HepG2 (cell line): ENCODE measurements at regions not wholly inside any gene's neighbourhood (a gene's known extent, or its start where the extent isn't known, plus 50 kb on each side); places are given as distances from the start of the nearest gene placed in this dataset.

ENCODE experiments used
- ATAC-seq: fragments of 200-7000 bp; cut with Tn5 transposase; 3 replicates; pipeline ENCODE4 v1.9.1; 2020; ENCODE audit warnings: mild to moderate bottlenecking, moderate library complexity
- BruUV-seq: library from RNA; stranded (reverse); fragments of 400-500 nt; replicated peaks from 2 replicates; lab custom pipeline; 2021; lab: Mats Ljungman, UMichigan
- CTCF ChIA-PET: fragments of 300-600 bp; formaldehyde crosslinking; extraction: SDS; loops from one replicate; lab custom pipeline; 2021; ENCODE audit warnings: low total read pairs, inconsistent platforms, low intra/inter-chr PET ratio; lab: Yijun Ruan, JAX
- POLR2A ChIA-PET: fragments of 350-600 bp; sonication (Branson Sonifier 250); formaldehyde crosslinking; loops from one replicate; lab custom pipeline; 2020; ENCODE audit warnings: antibody characterized with exemption, inconsistent platforms; lab: Yijun Ruan, JAX
- DNase-seq: peaks from one replicate; pipeline ENCODE4 v3.0.0-alpha.2; 2015; ENCODE audit warnings: low spot score
- FAIRE-seq: peaks from 3 replicates; lab custom pipeline; 2011; peaks lifted over from hg19 to GRCh38; lab: Jason Lieb, UNC
- H2AFZ ChIP-seq: one replicate; pipeline ENCODE4 v1.6.1; 2011; ENCODE audit warnings: low read length, inconsistent platforms
- H3K27ac ChIP-seq: fragments of 300-600 bp; 3 replicates; pipeline ENCODE4 v1.8.0; 2011; ENCODE audit warnings: mixed run types, mild to moderate bottlenecking, mixed read lengths, low read length, inconsistent platforms; ENCODE audit not compliant: insufficient read depth; ENCODE audit errors: extremely low read length
- H3K27me3 ChIP-seq, 2 experiments: fragments of 200-600 bp in 1 of 2; 2 replicates in 1 of 2; 3 replicates in 1 of 2; pipeline versions ENCODE4 v1.6.0 to v1.8.0; 2011; ENCODE audit warnings: low read length in 2 of 2, mild to moderate bottlenecking in 2 of 2, moderate library complexity in 2 of 2, inconsistent platforms in 1 of 2; ENCODE audit not compliant: insufficient read depth in 2 of 2, control insufficient read depth in 1 of 2
- H3K36me3 ChIP-seq, 2 experiments: fragments of 200-600 bp in 1 of 2; replicated peaks in 1 of 2; 2 replicates in 1 of 2; 3 replicates in 1 of 2; pipeline versions ENCODE4 v1.5.1 to v1.8.0; 2011; ENCODE audit warnings: low read length in 2 of 2, inconsistent platforms in 1 of 2; ENCODE audit not compliant: insufficient read depth in 2 of 2, control insufficient read depth in 1 of 2
- H3K4me1 ChIP-seq: 2 replicates; pipeline ENCODE4 v1.5.1; 2012; ENCODE audit warnings: low read length, inconsistent platforms; ENCODE audit not compliant: insufficient read depth
- H3K4me2 ChIP-seq: 2 replicates; pipeline ENCODE4 v1.6.0; 2011; ENCODE audit warnings: low read depth, low read length, inconsistent platforms
- H3K4me3 ChIP-seq, 3 experiments: fragments of 200-600 bp in 1 of 3; sonication (generic), shearing (Covaris generic) in 1 of 3; replicated peaks in 1 of 3; 2 replicates each; pipeline ENCODE4 v1.5.1; 2011 to 2016; ENCODE audit warnings: low read length in 3 of 3, inconsistent platforms in 2 of 3, low read depth in 2 of 3, mild to moderate bottlenecking in 2 of 3, control low read depth in 1 of 3, mixed read lengths in 1 of 3; ENCODE audit not compliant: insufficient read depth in 1 of 3
- H3K79me2 ChIP-seq: one replicate; pipeline ENCODE4 v1.6.1; 2011; ENCODE audit warnings: low read length, inconsistent platforms; ENCODE audit not compliant: insufficient read depth
- H3K9ac ChIP-seq: 2 replicates; pipeline ENCODE4 v1.6.0; 2011; ENCODE audit warnings: mild to moderate bottlenecking, low read depth, low read length, inconsistent platforms; ENCODE audit not compliant: insufficient read depth
- H3K9me3 ChIP-seq: 2 replicates; pipeline ENCODE4 v1.5.1; 2012; ENCODE audit warnings: mild to moderate bottlenecking, low read length
- H4K20me1 ChIP-seq: 2 replicates; pipeline ENCODE4 v1.6.0; 2011; ENCODE audit warnings: inconsistent platforms, mild to moderate bottlenecking, low read length, moderate library complexity; ENCODE audit not compliant: insufficient read depth
- AHR ChIP-seq: IDR thresholded peaks from 2 replicates; pipeline ENCODE4 v1.6.1; 2018; ENCODE audit warnings: missing genetic modification reagents, missing compliant biosample characterization
- ERF ChIP-seq: IDR thresholded peaks from 2 replicates; pipeline ENCODE4 v1.6.1; 2018; ENCODE audit warnings: missing biosample characterization, missing genetic modification reagents
- MATR3 ChIP-seq: sonication (generic); formaldehyde crosslinking; IDR thresholded peaks from 2 replicates; pipeline ENCODE4 v1.4.0; 2020; ENCODE audit warnings: missing genetic modification reagents
- NCOA5 ChIP-seq: sonication (generic); formaldehyde crosslinking; IDR thresholded peaks from 2 replicates; pipeline ENCODE4 v1.4.0; 2020; ENCODE audit warnings: missing genetic modification reagents
- PAWR ChIP-seq: sonication (generic); formaldehyde crosslinking; IDR thresholded peaks from 2 replicates; pipeline ENCODE4 v1.4.0; 2020; ENCODE audit warnings: missing genetic modification reagents, mild to moderate bottlenecking, borderline replicate concordance
- SRSF1 ChIP-seq: fragments of 200-400 bp; formaldehyde crosslinking; optimal IDR thresholded peaks from 2 replicates; pipeline ENCODE3; 2017; ENCODE audit warnings: mild to moderate bottlenecking, low read depth, low read length, moderate library complexity
- TFDP1 ChIP-seq: IDR thresholded peaks from 2 replicates; pipeline ENCODE4 v1.6.1; 2016; ENCODE audit warnings: missing compliant biosample characterization, missing genetic modification reagents, borderline replicate concordance
- ZNF17 ChIP-seq: sonication (generic); formaldehyde crosslinking; IDR thresholded peaks from 2 replicates; pipeline ENCODE4 v1.5.0; 2020; ENCODE audit warnings: mild to moderate bottlenecking, missing genetic modification reagents
- ZNF280B ChIP-seq: sonication (generic); formaldehyde crosslinking; IDR thresholded peaks from 2 replicates; pipeline ENCODE4 v1.5.0; 2020; ENCODE audit warnings: missing genetic modification reagents, mild to moderate bottlenecking, borderline replicate concordance
- ZNF547 ChIP-seq: sonication (generic); formaldehyde crosslinking; IDR thresholded peaks from 2 replicates; pipeline ENCODE4 v1.5.1; 2020; ENCODE audit warnings: mild to moderate bottlenecking, missing genetic modification reagents
- ZNF615 ChIP-seq: sonication (generic); formaldehyde crosslinking; IDR thresholded peaks from 2 replicates; pipeline ENCODE4 v1.5.0; 2020; ENCODE audit warnings: mild to moderate bottlenecking, missing genetic modification reagents, borderline replicate concordance
- ZSCAN30 ChIP-seq: sonication (generic); formaldehyde crosslinking; IDR thresholded peaks from 2 replicates; pipeline ENCODE4 v1.5.0; 2020; ENCODE audit warnings: mild to moderate bottlenecking, missing genetic modification reagents
- WGBS: methylation state at CpG from one replicate; pipeline ENCODE4 v1.1.6; 2017; ENCODE audit warnings: low lambda C conversion rate; 5-methylcytosine and 5-hydroxymethylcytosine counted together
- in situ Hi-C: cut with HindIII; loops from 2 replicates; pipeline ENCODE4 v1.10.0; 2017; ENCODE audit warnings: low pct_unique_long_range_greater_than_20kb; ENCODE audit not compliant: extremely low pct_ligation_motif_present
- intact Hi-C: fragments of 100-400 bp; cut with micrococcal nuclease; formaldehyde crosslinking; loops from one replicate; pipeline ENCODE4 v1.10.0; 2022; ENCODE audit not compliant: unreplicated experiment
- TF ChIP-seq, protein P1 (sequence below): sonication (generic); formaldehyde crosslinking; IDR thresholded peaks from 2 replicates; pipeline ENCODE4 v1.5.0; 2020; ENCODE audit warnings: missing genetic modification reagents, mild to moderate bottlenecking, borderline replicate concordance

DNA sequence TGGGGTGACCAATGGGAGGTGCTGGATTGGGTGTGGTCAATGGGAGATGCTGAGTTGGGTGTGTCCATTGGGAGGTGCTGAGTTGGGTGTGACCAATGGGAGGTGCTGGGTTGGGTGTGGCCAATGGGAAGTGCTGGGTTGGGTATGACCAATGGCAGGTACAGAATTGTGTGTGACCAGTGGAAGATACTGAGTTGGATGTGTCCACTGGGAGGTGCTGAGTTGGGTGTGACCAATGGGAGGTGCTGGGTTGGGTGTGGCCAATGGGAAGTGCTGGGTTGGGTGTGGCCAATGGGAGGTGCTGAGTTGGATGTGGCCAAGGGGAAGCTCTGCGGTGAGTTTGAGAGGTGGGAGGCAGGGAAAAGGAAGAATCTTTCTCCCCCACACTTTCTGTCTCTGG lies 250.0 kb upstream of the PROK2 start:
- no TSS peak for BruUV-seq
- H3K36me3 ChIP-seq = no peaks in the 10 kb centered on the region
- no peaks in the 10 kb centered on the region for H3K27me3 ChIP-seq
- TF ChIP-seq ZNF280B (no peak), ZSCAN30 (no peak), ERF (CRISPR knock-in tag) (no peak), ZNF615 (no peak), SRSF1 (no peak), ZNF547 (CRISPR knock-in tag) (no peak), MATR3 (CRISPR knock-in tag) (no peak), TFDP1 (CRISPR knock-in tag) (no peak), AHR (CRISPR knock-in tag) (no peak), PAWR (CRISPR knock-in tag) (no peak), NCOA5 (CRISPR knock-in tag) (no peak), ZNF17 (CRISPR knock-in tag) (no peak)
- TF ChIP-seq, protein P1, sequence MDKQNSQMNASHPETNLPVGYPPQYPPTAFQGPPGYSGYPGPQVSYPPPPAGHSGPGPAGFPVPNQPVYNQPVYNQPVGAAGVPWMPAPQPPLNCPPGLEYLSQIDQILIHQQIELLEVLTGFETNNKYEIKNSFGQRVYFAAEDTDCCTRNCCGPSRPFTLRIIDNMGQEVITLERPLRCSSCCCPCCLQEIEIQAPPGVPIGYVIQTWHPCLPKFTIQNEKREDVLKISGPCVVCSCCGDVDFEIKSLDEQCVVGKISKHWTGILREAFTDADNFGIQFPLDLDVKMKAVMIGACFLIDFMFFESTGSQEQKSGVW (CRISPR knock-in tag) = no peak
- H2AFZ ChIP-seq = no peak overlapping the region
- no peaks in the 10 kb centered on the region for H3K9me3 ChIP-seq
- H3K27ac ChIP-seq = no peak overlapping the region
- no peak overlapping the region for H3K4me2 ChIP-seq
- no peaks in the 10 kb centered on the region for H4K20me1 ChIP-seq
- no peak overlapping the region for H3K4me3 ChIP-seq
- no peak for FAIRE-seq
- H3K79me2 ChIP-seq = no peaks in the 10 kb centered on the region
- WGBS = 36% methylated on average over 1 of the region's 1 CpG
- H3K4me1 ChIP-seq = no peaks in the 10 kb centered on the region
- ATAC-seq = no peak
- DNase-seq = no peak
- CTCF ChIA-PET = no interaction called here
- in situ Hi-C loops = no loop called here
- intact Hi-C loops = no loop called here
- POLR2A ChIA-PET = no interaction called here
- H3K9ac ChIP-seq = no peak overlapping the region
